ENCODE measurements at regions not wholly inside any gene's neighbourhood (a gene's known extent, or its start where the extent isn't known, plus 50 kb on each side); places are given as distances from the start of the nearest gene placed in this dataset.
"Not testable (repeated sequence)": the region's sequence is repeated elsewhere in the genome, so short reads cannot be mapped to it uniquely, and the experiment has no call there.

DNA sequence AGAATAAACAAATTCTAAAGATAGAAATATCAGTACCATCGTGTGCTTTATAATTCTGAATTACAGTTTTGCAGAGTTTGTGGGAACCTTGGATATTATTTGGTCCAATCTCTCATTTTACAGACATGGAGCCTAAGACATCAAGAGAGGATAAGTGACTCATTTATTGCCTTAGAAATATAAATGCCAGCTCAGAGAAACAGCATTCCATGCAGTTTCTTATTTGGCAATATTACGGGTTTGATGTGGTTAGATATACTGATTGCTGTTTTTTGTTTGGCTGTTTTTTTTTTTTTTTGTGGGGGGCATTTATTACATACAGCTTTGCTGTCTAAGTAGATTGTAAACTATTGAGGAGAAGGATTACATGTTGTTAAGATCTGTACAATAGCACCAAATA, 1241.1 kb upstream of the LRRTM1 start:
- no peak for DNase-seq (ENCODE audit: low spot score)

DNA sequence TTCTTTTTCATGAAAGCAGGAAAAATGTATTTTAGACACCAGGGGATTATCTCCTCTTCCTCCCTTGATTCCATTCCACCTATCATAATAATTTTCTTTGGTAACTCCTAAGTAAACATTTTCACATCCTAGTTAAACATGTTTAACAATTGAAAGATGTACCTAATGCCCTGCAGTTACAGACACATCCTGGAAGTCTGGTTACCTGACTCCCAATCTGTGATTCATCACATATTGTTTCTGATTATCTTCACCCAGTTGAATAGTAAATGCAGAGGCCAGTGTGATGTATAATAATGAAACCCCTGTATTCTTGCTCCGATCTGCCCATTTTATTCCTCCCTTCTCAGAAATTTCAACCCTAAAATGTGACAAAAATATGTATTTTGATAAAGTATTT, 1237.6 kb upstream of the LRRTM1 start:
- DNase-seq (ENCODE audit: low spot score), result no peak

DNA sequence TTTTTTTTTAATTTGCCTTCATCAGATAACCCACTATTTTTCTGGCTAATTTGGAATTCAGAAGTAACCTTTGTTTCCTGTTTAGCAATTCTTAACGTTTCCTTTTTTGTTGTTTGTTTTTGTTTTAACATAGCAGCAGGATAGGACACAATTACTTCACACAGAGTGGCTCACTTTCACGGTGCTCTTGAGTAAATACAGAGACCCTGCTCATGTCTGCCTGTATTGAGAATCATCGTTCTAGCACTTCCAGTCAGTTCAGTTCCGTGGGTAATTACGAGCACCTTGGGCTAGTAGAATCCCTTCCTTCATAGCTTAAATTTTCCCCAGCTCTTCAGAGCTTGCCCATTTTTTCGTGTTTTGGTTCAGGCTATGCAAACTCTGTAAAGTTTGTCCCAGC, 1225.4 kb upstream of the LRRTM1 start:
- no peak for DNase-seq (ENCODE audit: low spot score)

DNA sequence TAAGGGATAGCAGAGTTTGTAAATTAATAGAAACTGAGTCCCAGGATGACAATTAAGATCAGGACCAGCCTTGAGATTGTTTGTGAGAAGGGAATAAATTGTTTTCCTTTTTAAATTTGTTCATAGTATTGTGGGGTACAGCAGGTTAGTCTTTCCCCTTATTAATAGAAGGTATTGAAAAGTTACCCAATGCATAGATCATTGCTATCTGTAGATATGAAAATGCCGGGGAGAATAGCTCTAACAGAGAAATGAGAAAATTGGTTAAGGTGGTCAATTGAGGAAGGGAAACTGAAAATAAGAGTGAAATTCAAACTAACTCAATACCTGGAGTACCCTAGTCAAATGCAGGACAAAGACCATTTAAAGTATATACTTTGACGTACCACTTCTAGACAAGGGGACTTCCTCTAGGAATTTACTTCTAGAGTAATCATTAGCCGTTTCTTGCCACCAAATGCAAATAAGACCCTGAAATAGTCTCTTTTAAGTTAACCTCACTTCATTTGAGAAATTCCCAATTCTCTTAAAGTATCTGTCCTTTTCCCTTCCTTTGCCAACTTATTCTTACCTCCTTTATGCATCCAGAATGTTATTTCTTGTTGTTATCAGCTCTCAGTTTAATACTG, 1224.4 kb upstream of the LRRTM1 start:
- no peak for DNase-seq (ENCODE audit: low spot score)

DNA sequence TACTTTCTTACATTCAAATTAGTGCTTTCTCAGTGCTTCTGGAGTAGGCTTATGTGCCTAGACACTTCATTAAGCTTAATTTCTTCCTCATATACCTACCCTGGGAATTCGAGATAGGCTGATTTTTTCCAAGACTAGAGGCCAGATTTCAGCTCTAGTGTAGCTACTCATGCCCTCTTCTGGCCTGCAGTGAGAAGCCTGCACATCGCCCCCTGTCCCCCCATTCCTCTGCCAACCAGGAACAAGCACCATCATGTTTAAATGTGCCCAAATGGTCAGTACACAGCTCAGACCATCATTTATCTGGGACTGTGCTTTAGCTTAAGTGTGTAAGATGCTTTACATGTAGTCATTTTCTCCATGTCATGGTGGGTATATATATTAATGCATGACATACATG, 1218.8 kb upstream of the LRRTM1 start:
- DNase-seq (ENCODE audit: low spot score), result no peak

DNA sequence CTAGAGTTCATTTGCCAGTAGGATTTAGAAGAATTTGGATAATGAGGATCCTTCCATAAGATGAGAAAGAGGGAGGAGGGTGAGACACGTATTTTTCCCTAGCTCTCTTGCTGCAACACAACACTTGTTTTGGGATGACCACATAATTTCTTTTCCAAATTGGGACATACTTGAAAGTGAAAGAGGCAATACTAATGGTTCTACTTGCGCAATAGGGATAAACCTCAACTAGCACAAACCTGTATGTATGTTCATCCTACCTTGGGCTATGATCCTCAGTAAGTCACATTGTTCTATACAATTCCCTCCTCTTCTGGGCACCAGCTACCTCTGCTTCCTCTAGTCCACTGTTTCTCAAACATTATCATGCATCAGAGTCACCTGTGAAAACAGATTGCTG, 1208.8 kb upstream of the LRRTM1 start:
- DNase-seq (ENCODE audit: low spot score), result no peak

DNA sequence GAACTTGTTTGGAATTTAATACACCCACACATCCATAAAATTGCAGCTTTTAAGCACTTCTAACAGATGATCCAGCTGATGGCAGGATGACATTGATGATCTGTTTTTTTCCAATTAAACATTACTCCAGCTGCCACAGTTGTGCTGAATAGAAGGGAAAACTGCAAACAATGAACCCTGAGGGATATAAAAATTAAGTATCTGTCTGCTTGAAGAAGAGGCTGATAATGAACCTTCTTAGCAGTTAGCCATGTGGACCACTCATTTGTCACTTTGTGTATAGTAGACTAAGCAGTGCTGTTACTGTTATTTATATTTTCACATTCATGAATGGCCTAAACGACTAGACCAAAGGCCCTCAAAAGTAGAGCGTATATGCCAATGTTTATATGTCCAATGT, 1201.0 kb upstream of the LRRTM1 start:
- DNase-seq (ENCODE audit: low spot score), result no peak

DNA sequence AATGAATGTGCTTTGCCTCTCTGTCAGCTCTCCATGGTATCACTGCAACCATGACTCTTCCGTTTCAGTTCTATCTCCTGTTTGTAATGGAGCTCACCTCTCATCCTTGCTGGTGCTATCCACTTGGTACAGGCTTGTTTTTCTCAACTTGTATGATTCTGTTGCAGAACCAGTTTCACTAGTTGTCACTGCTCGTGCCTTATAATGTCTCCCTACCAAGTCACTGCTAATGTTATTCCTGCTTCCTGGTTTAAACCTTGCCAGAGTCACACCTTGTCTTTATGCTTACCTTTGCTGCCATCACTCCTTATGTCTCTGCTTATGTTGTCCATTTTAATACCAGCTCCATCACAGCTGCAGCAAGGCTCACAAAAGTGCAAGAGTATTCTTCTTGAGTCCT, 1191.0 kb upstream of the LRRTM1 start:
- no peak for DNase-seq (ENCODE audit: low spot score)

DNA sequence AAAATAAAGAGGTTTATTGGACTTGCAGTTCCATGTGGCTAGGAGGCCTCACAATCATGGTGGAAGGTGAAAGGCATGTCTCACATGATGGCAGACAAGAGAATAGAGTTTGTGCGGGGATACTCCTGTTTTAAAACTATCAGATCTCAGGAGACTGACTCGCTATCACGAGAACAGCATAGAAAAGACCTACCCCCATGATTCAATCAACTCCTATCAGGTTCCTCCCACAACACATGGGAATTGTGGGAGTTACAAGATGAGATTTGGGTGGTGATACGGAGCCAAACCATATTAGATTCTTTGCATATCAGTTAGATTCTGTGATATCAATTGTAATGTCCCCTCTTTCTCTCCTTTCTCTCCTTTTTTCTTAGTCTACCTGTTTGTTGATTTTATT, 1178.7 kb upstream of the LRRTM1 start:
- no peak for DNase-seq (ENCODE audit: low spot score)

DNA sequence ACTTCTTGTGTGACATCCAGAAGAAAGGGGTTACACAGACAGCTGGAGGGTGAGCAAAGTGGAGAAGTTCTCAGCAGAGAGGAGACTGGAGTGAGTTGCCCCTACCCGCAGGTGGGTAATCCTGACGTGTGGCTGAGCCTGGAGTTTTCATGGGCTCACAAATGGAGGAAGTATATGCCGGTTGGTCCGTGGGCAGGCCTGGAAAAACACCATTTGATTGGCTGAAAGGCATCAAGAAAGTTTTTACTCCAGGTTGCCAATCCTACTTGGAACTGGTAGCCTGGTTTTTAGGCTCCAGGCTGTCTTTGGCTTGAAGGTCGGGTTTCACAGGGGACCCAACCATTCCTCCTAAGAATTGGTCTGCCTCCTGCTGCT, 1177.4 kb upstream of the LRRTM1 start:
- DNase-seq (ENCODE audit: low spot score), result no peak

DNA sequence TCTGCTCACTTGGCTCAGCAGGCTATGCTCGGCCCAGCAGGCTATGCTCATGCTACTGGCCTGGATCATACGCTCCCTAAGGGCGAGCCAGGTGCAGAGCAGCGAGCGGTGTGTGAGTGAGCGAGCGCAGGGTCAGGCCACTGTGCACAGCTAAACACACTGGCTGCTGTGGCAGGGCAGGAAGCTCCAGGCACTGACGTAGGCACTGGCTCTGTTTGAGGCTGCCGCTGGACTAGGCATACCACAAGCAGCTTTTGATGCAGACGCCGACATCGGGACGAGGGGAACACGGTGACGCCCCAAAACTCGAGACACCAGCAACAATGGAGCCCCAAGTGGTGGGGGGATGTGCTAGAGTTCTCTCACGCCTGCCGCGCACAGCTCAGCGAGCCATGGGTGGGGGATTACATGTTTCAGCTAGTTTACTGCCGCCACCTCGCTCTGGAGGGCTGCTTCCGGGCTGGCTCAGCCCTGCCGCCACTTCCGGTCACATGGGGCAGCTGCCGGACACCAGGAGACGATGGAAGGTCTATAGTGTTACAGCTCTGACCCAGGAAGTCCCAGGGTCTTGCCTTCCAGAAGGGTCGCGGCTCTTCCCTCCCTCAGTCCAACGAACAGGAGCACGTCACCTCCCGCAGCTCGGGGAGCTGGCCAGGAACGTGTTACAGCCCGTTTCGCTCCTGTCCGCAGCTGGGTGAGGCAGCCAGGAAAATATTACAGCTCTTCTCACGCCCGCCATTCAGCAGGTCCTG, 1176.9 kb upstream of the LRRTM1 start:
- no peak for DNase-seq (ENCODE audit: low spot score)

DNA sequence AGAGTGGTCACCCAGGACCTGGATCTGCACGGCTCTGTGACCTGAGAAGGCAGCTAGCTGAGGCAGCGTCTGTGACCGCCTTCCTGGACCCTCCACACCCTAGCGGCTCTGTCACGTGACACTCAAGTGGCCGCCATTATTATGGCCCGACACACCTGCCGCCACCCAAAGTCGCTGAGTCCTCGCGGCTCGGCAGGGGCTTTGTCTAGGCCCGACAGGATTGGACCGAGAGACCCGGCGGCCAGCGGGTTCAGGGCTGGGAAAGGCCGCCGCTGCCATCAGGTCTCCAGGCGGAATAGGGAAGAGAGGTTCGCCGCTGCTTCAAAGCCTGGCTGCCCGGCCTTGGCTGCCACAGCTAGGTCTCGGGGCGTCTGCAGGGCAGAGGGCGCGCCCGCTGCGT, 1162.5 kb upstream of the LRRTM1 start:
- no peak for DNase-seq (ENCODE audit: low spot score)

DNA sequence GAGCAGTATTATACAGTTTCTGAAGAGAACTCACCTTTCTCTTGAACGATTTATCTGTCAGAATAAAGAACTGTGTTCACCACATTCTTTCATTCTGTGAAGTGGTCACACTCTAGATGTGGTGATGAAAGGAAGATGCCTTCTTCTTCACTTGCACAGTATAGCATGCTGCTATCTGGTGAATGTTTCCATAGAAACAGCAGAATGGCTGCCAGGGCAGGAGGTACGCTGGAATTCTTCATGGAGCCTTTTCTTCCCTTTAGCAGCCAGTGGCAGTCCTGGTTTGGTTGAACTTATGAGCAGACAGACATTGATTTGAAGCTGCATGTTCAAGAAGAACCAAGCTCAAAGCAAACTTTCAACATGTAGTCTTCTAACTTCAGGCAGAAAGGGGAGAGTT, 1157.9 kb upstream of the LRRTM1 start:
- DNase-seq (ENCODE audit: low spot score), result no peak

DNA sequence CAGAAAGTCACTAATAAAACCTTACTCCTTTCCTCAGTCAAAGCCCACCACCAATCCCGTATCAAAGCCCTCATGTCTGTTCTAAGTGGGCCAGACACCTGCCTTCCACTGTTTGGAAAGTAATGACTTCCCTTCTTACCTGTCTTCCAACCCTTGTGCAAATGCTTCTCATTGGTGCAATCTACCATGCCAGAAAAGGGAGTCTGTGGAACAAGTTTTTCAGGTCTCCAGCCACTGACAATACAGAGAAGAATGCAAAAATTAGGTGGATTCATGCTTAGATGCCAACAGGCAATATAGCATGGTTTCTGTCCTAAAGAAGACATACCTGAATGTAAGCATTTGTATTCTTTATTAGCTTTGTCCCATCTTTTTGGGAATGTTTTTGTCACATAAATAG, 1140.6 kb upstream of the LRRTM1 start:
- no peak for DNase-seq (ENCODE audit: low spot score)

DNA sequence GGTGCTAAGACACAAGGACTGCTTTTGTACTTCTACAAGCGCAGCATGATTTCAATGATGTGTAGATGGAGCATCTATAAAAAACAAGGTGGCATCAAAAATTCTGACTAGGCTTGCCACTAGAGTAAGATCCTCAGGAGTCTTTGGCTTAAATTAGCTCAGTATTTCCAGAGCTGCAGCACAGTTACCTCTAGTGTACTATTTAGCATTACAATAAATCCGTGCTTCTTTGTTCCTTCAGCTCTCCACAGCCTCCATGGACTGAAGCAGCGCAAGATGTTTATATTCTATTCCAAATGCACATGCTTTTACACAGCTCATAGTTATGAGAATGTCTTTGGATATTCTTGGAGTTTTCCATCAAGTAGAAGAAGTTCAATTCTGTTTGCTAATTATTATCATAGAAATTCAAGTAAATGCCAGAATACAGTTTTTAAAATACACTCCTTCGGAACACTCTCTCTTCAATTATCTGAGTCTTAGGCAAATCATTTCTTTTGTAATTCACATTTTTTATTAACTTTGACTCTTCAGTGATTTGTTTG, 1133.0 kb upstream of the LRRTM1 start:
- no peak for DNase-seq (ENCODE audit: low spot score)

DNA sequence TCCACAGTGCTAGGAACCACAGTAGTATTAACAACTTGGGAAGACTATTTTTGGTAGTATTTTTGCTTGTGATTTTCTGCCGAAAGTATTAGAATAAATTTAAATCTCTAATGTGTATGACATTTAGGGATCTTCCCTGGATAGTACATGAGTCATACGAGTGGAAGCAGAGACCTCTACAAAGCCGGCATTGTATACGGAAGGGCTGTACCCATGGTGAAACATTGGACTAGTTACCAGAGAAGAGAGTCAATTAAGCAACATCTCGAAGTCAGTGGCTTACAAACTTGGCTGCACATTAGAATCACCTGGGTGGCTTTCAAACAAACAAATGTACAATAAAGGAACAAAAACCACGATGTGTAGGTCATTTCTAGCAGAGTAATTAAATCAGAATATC, 1131.7 kb upstream of the LRRTM1 start:
- no peak for DNase-seq (ENCODE audit: low spot score)

DNA sequence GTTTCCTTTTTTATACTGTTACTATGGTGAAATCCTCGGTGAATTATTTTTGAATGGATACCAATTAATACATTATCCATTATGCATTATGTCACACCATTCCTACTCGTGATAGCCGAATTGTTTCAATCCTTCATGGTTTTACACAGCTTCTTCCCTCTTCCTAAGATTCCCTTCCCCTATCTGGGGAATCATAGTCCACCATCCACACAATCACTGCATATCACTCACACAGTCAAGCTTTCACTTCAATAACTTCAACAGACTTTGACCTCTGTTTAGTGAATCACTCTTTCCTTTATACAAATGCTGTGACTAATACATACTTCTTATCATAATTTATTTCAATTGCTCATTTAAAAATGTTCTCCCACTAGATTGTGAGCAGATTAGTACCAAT, 1108.1 kb upstream of the LRRTM1 start:
- DNase-seq (ENCODE audit: low spot score), result no peak

DNA sequence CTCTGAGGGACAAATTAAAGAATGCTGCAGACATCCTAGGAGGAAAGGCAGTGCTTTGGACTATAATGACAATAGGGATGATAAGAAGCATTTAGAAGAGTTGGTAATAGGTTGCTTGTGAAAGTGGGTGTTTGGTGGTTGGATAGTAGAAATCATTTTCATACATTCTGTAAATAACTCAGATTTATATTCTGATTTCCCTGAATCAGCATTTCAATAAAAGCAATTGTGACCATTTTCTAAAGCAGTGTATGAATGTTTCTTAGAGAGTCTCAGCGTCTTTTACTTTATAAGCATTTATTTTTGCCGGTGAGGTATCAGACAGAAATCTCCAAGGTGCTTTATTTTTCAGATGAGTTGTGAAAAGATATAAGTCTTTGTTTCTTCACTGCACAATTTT, 1099.0 kb upstream of the LRRTM1 start:
- no peak for DNase-seq (ENCODE audit: low spot score)

DNA sequence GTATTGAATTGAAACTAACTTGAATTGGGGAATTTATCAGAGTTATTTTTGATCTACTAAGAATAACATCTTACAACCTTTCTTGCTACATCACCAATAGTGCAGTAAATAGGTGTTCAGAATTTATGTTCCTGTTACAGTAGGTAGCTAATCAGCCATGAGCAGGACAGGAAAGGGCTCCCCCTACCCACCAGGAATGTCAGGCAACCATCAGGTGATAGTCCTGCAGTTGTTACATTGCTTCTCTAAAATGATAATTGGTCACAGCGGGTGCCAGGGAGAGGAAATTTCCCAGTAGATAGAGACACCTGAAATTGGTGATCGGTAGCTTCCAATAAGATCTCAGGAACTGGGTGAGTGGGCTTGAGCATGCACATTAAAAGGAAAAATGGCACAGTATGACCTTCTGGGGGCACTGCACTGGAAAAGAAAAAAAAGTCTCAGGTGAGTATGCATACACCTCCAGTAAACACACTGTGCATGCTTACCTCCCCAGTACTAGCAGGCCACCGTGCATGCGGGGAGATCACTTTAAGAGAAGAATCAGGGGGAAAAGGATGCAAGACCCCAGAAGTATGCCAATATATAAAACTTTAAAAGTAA, 1092.0 kb upstream of the LRRTM1 start:
- no peak for DNase-seq (ENCODE audit: low spot score)

DNA sequence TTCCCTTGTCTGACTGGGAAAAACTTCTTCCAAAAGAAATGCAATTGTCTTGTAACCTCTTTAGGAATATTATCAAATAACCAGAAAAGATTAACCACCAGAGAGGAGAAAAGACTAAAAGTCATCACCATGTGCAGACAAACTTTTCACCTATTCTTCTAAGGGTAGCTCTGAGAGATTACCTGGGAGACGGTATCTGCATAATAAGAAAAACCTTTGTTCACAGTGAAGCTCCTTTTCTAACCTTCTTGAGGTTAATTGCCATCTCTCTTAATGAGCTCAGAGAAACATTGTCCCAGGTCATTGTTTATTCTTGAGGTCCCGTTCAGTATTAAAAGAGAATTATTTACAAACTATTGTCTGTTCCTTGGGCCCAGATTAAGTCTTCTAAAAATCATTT, 1091.2 kb upstream of the LRRTM1 start:
- no peak for DNase-seq (ENCODE audit: low spot score)

DNA sequence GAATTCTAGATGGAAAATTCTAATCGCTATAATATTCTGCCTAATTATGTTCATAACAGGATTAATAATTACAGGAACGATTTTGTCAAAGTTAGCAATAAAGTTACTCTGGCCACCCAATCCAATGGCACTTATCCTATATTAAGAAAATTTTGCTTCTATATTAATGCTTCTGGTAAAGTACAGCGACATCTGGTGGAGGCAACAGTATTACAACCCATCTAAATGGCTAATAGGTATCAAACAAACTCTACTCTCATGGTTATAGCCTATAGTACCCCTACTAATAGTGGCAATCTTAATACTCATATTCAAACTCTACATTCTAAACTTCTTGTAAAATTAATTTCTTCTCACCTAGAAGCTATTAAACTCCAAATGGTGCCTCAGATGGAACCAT, 1084.7 kb upstream of the LRRTM1 start:
- no peak for DNase-seq (ENCODE audit: low spot score)

DNA sequence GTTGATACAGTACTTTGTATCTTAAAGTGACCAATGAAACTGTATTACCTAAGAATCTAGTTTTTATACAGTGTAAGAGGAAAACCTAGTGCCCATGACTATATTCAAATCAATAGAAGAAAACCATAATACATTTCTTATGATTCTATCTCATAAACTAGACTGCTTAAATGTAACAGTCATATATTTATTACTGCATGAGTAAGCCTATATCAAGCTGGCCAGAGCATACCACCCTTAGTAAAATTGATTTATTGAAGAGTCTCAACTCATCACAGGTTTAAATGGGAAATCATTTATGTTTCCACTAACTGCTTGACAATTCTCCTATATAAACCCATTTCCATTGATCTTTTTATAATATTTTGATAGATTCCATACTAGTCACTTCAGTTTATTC, 1059.2 kb upstream of the LRRTM1 start:
- DNase-seq (ENCODE audit: low spot score), result no peak

DNA sequence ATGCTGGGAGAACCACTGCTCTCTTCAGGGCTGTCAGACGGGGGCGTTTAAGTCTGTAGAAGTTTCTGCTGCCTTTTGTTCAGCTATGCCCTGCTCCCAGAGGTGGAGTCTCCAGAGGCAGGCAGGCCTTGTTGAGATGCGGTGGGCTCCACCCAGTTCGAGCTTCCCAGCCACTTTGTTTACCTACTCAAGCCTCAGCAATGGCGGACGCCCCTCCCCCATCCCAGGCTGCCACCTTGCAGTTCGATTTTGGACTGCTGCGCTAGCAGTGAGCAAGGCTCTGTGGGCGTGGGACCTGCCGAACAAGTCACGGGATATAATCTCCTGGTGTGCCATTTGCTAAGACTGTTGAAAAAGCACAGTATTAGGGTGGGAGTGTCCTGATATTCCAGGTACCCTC, 1057.9 kb upstream of the LRRTM1 start:
- DNase-seq (ENCODE audit: low spot score), result not testable (repeated sequence)

DNA sequence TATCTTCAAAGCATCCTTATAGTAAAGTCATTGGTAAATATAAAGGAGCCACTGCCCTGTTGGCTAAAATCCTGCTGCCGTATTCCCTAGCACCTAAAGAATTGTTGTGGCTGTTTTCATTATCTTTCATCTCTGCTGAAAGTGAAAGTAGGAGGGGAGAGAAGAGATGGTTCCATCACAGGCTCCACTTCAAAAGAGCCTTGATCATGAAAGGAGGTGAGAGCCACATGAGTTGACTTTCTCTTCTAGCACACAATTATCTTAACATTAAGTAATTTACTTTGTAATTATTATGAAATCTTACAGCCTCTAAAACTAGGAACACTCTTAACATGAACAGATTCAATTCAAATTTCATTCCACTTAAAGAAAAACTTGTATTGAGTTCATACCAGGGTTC, 1050.9 kb upstream of the LRRTM1 start:
- no peak for DNase-seq (ENCODE audit: low spot score)
